Gastroesophageal sphincter (tissue), 4 donors: ENCODE measurements at regions not wholly inside any gene's neighbourhood (a gene's known extent, or its start where the extent isn't known, plus 50 kb on each side); places are given as distances from the start of the nearest gene placed in this dataset.

Source experiments
- ATAC-seq: fragments of 150-250 bp; one replicate; pipeline ENCODE4 v1.9.1; 2016; ENCODE audit warnings: mild to moderate bottlenecking, moderate library complexity
- H3K27ac ChIP-seq, 4 donors: fragments of 200-600 bp; sonication (generic) in 3 of 4; 1 replicate in 3 of 4; 2 replicates in 1 of 4; pipeline ENCODE4 v1.5.1; 2016 to 2019
- H3K27me3 ChIP-seq: fragments of 200-600 bp; sonication (generic); one replicate; pipeline ENCODE4 v1.5.1; 2019
- H3K36me3 ChIP-seq, 2 donors: fragments of 200-600 bp; sonication (generic); one replicate each; pipeline ENCODE4 v1.5.1; 2019; ENCODE audit warnings: control low read depth in 1 of 2
- H3K4me1 ChIP-seq, 3 donors: fragments of 200-600 bp; sonication (generic); 1 replicate in 2 of 3; 2 replicates in 1 of 3; pipeline ENCODE4 v1.5.1; 2016 to 2019; ENCODE audit warnings: control low read depth in 2 of 3
- H3K4me3 ChIP-seq, 2 donors: fragments of 200-600 bp; sonication (generic); one replicate each; pipeline ENCODE4 v1.5.1; 2019; ENCODE audit warnings: mild to moderate bottlenecking in 1 of 2, moderate library complexity in 1 of 2
- H3K9me3 ChIP-seq, 3 donors: fragments of 200-600 bp; sonication (generic); one replicate each; pipeline ENCODE4 v1.5.1; 2017 to 2019; ENCODE audit warnings: control low read depth in 2 of 3
- EP300 ChIP-seq: sonication (generic); formaldehyde crosslinking; IDR thresholded peaks from one replicate; pipeline ENCODE4 v1.6.1; 2017; ENCODE audit warnings: antibody characterized with exemption, mild to moderate bottlenecking
- POLR2A ChIP-seq, 2 donors: fragments of 450-650 bp; IDR thresholded peaks; one replicate each; pipeline ENCODE4 v1.6.1; 2017; ENCODE audit warnings: antibody characterized with exemption in 2 of 2, mild to moderate bottlenecking in 2 of 2, moderate library complexity in 1 of 2
- POLR2AphosphoS5 ChIP-seq: sonication (generic); formaldehyde crosslinking; IDR thresholded peaks from one replicate; pipeline ENCODE4 v1.6.1; 2017; ENCODE audit warnings: antibody characterized with exemption
- WGBS, 2 donors: methylation state at CpG; one replicate each; pipeline ENCODE4 v1.1.5; 2018; ENCODE audit warnings: low coverage in 1 of 2; 5-methylcytosine and 5-hydroxymethylcytosine counted together
- TF ChIP-seq, protein P1 (sequence below), 4 experiments: fragments of 200-600 bp in 2 of 4; fragments of 450-650 bp in 2 of 4; sonication (generic) in 1 of 4; IDR thresholded peaks; one replicate each; pipeline ENCODE4 v1.5.1; 2017 to 2019; ENCODE audit warnings: antibody characterized with exemption in 4 of 4, mild to moderate bottlenecking in 2 of 4, moderate library complexity in 2 of 4

DNA sequence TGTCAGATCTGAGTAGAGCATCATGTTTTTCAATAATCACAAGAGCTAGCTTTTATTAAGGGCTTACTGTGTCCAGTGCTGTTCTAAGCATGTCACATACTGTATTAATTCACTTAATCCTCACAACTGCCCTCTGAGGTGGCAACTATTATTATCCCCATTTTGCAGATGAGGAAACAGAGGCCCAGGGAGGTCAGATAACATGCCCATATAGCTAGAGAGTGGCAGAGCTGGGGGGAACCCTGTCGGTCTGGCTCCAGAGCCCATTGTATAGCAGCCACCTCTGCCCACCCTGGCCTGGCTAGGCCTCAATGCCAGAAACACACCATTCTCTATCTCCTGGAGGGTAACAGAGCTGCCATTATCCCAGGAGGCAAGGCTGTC, 113.2 kb downstream of the B3GNT2 start:
- Histone ChIP-seq H3K9me3 (no peaks in the 10 kb centered on the region), H3K4me1 (peaks cover 0 to 38% (median 0%) of the 10 kb centered on the region in 3 donors), H3K27me3 (no peaks in the 10 kb centered on the region), H3K27ac (no peak overlapping the region), H3K4me3 (no peak overlapping the region), H3K36me3 (no peaks in the 10 kb centered on the region)
- ATAC-seq, result no peak
- TF ChIP-seq POLR2AphosphoS5 (no peak), EP300 (no peak), POLR2A (IDR thresholded peaks at IDR 0.05) (no peak)
- TF ChIP-seq, protein P1, sequence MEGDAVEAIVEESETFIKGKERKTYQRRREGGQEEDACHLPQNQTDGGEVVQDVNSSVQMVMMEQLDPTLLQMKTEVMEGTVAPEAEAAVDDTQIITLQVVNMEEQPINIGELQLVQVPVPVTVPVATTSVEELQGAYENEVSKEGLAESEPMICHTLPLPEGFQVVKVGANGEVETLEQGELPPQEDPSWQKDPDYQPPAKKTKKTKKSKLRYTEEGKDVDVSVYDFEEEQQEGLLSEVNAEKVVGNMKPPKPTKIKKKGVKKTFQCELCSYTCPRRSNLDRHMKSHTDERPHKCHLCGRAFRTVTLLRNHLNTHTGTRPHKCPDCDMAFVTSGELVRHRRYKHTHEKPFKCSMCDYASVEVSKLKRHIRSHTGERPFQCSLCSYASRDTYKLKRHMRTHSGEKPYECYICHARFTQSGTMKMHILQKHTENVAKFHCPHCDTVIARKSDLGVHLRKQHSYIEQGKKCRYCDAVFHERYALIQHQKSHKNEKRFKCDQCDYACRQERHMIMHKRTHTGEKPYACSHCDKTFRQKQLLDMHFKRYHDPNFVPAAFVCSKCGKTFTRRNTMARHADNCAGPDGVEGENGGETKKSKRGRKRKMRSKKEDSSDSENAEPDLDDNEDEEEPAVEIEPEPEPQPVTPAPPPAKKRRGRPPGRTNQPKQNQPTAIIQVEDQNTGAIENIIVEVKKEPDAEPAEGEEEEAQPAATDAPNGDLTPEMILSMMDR (IDR thresholded peaks at IDR 0.05), result no peak
- no CpG with 5 or more reads among the region's 1 CpG for WGBS, 2 donors

DNA sequence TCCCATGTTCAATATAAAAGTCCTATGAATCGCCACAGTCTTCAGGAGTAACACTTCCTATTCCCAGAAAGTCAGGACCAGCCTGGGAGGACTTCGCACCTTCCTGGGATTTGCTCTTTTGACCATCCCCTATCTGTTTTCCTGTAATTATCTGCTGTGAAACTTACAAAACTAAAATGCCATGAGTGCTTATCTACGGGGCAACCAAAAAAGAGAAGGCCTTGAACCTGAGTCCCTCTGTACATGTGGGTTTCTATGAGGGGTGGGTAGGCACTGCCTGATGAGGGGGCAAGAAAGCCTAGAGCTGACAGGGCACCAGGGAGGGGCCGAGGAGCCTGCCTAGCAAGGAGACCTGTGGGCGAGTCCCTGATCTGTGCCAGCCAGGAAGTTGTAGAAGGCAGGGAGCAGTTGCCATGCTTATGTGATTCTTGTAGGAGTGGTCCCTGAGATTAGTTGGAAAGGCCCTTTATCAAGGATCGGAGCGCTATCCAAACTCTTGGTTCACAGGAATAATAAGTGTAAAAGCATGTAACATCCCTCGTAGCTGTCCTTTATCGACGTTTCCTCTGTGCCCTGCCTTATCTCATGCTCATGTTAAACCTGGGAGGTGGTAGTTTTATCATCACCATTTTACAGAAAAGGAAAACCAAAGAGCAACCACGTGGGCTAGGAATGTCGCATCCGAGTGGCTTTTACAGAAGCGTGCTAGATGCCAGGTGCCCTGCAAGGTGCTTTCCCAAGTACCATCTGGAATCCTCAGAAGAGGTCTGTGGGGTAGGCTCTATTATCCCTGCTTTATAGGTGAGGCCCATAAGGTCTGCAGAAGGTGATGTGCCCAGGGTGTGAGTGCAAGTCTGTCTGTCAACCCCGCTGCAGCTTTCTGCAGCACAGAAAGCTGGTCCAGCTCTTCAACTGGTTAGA, 111.8 kb downstream of the B3GNT2 start:
- no peak for ATAC-seq
- H3K36me3 ChIP-seq, result no peaks in the 10 kb centered on the region
- peaks cover 0 to 38% (median 0%) of the 10 kb centered on the region in 3 donors for H3K4me1 ChIP-seq
- peak overlapping the region in 2 of 4 donors; percentile 43 for H3K27ac ChIP-seq
- WGBS, 2 donors, result 78 to 81% methylated on average over 7 to 12 of the region's 15 CpGs
- H3K9me3 ChIP-seq, result no peaks in the 10 kb centered on the region
- TF ChIP-seq POLR2AphosphoS5 (no peak), POLR2A (IDR thresholded peaks at IDR 0.05) (no peak)
- TF ChIP-seq, protein P1 (IDR thresholded peaks at IDR 0.05), result no peak
- H3K4me3 ChIP-seq, result no peak overlapping the region
- no peaks in the 10 kb centered on the region for H3K27me3 ChIP-seq

DNA sequence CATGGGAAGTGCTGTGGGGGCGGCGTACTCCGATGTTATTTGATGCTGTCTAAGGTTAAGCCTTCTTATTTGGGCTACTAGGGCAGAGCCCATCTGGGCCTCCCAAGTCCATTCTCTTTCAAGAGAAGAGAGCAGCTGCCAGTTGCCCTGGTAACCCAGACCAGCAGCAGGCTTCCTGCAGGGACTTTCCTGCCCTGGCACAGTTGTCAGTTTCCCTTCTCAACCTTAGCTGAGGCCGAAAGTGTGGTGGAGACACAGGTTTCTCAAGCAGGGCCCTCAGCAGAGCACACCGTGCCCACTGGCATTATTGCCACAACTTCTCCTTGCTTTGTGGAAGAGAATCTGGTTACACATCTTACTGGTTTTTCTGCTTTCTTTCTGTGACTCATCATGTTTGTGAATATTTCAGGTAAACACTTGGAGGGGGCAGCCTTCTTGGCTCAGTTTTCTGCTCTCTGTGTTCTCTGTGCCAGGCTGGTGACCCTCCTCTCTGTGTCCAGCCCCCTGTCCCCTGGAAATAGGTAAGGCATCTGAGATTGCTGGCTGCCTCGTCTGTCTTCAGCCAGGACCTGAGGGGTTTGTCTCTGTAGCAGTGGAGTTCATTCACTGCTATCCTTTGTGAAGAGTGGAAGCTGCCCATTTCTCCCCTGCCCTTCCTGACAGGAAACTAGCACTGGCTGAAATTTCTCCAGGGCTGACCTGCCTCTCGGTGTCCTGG, 111.0 kb downstream of the B3GNT2 start:
- H3K27ac ChIP-seq, result peak overlapping the region in 2 of 4 donors; percentile 43
- no peak overlapping the region for H3K4me3 ChIP-seq
- TF ChIP-seq EP300, result no peak
- no peak for TF ChIP-seq POLR2A (IDR thresholded peaks at IDR 0.05)
- no peak for TF ChIP-seq POLR2AphosphoS5
- TF ChIP-seq, protein P1 (IDR thresholded peaks at IDR 0.05), result no peak
- 65 to 100% methylated on average over 1 to 2 of the region's 7 CpGs for WGBS, 2 donors
- H3K4me1 ChIP-seq, result peaks cover 0 to 38% (median 0%) of the 10 kb centered on the region in 3 donors
- peak; percentile 11 for ATAC-seq
- H3K9me3 ChIP-seq, result no peaks in the 10 kb centered on the region
- H3K27me3 ChIP-seq, result no peaks in the 10 kb centered on the region
- no peaks in the 10 kb centered on the region for H3K36me3 ChIP-seq

DNA sequence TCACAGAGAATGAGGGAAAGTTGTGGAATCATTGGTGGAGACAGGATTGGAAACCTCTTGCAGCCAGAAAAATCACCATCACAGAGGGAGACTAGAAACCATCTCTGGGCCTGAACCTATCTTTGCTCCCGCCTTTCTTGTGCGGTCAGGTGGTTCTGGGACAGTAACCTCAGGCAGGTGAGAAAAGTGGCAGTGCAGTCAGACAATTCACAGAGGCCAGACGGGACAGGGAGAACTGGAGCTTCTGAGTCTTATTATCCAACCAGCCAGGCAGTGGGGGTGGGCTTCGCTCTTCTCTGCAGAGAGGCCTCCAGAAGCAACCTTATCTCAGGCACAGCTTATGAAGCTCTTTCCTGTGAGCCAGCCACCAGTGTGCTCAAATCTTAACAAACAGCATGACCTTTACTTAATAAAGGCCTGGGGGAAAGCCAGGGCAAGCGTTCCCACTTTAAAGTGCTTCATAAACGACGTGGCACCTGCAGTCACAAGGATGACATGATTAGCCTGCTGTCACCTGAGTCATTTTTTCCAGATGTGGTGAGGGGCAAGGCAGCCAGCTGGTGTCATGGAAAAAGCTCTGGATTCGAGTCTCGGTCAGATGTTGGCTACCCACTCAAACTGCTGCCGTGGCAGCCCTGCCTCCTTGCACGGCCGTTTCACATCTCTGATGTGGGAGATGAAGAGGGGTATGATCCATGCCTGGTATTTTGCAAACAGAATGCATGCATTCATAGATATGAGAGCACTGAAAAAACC, 109.7 kb downstream of the B3GNT2 start:
- no peak for ATAC-seq

More for the DNA sequence above, 109.7 kb downstream of the B3GNT2 start:
- Histone ChIP-seq H3K27ac (no peak overlapping the region), H3K4me3 (no peak overlapping the region), H3K9me3 (no peaks in the 10 kb centered on the region), H3K27me3 (no peaks in the 10 kb centered on the region), H3K4me1 (peaks cover 0 to 38% (median 0%) of the 10 kb centered on the region in 3 donors), H3K36me3 (no peaks in the 10 kb centered on the region)
- TF ChIP-seq, protein P1 (IDR thresholded peaks at IDR 0.05), result no peak
- TF ChIP-seq EP300, result no peak
- TF ChIP-seq POLR2AphosphoS5, result no peak
- TF ChIP-seq POLR2A (IDR thresholded peaks at IDR 0.05), result no peak
- WGBS, 2 donors, result 57 to 66% methylated on average over 6 of the region's 12 CpGs
